Bronchial epithelial cell (primary cell): ENCODE measurements at regions not wholly inside any gene's neighbourhood (a gene's known extent, or its start where the extent isn't known, plus 50 kb on each side); places are given as distances from the start of the nearest gene placed in this dataset.

Experiments
- DNase-seq: peaks from one replicate; pipeline ENCODE4 v3.0.0-alpha.2; 2010; ENCODE audit warnings: low read depth
- FAIRE-seq: peaks from 2 replicates; lab custom pipeline; 2011; peaks lifted over from hg19 to GRCh38; lab: Jason Lieb, UNC
- H3K27me3 ChIP-seq: 2 replicates; pipeline ENCODE4 v1.5.1; 2011; ENCODE audit warnings: low read length; ENCODE audit not compliant: control insufficient read depth, insufficient read depth
- H3K36me3 ChIP-seq: 2 replicates; pipeline ENCODE4 v1.5.1; 2011; ENCODE audit warnings: low read length; ENCODE audit not compliant: control insufficient read depth, insufficient read depth
- H3K4me3 ChIP-seq: 2 replicates; pipeline ENCODE4 v1.5.1; 2011; ENCODE audit warnings: mild to moderate bottlenecking, low read depth, low read length, control low read depth
- CTCF ChIP-seq: IDR thresholded peaks from 2 replicates; pipeline ENCODE4 v1.5.1; 2011; ENCODE audit warnings: mild to moderate bottlenecking, moderate library complexity, low read length, control low read depth, inconsistent platforms; ENCODE audit not compliant: insufficient read depth, severe bottlenecking

DNA sequence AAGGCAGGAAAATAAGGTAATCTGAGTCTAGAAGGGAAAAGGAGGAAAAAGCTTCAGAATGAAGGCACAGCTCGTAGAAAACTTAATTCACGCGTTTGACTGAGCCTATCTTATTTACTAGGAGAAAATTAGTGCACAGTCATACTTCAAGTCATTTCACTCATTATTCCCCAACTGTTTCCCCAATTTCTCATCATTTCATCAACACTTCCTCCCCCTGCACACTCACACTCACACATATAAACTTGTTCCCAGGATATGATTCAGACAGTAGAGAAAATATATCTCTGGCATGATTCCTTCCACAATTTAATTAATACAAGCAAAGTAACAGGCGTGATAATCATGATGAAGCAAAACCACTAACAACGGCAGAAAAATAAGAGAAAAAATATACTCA, 94.5 kb upstream of the F13A1 start:
- TF ChIP-seq CTCF: no peak
- Histone ChIP-seq H3K4me3 (no peak overlapping the region), H3K36me3 (no peaks in the 10 kb centered on the region), H3K27me3 (no peaks in the 10 kb centered on the region)
- FAIRE-seq: no peak
- DNase-seq: peak; percentile 94

DNA sequence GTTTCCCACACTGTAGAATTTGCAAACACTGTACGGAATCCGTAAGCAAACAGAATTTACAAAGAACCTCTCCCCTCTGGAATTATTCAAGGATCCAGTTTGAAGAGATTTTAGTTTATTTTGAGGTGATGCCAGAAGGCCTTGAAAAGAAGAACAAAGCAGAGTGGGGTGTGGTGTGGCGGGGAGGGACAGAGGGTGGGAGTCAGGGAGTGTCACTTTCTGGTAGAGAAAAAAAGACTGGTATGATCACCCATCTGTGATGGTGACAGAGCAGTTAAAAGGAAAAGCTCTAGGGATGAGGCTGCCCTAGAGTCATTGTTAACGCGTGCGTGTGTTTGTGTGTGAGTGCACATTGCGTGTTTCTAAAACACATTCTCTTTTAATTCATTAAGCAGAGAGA, 97.0 kb upstream of the F13A1 start:
- no peak overlapping the region for H3K4me3 ChIP-seq
- DNase-seq: no peak
- H3K36me3 ChIP-seq: no peaks in the 10 kb centered on the region
- FAIRE-seq: no peak
- H3K27me3 ChIP-seq: no peaks in the 10 kb centered on the region
- TF ChIP-seq CTCF: no peak

GRCh38 chr6:6418421-6418820, 98.0 kb upstream of the F13A1 start:
- FAIRE-seq: no peak
- H3K27me3 ChIP-seq: no peaks in the 10 kb centered on the region
- H3K36me3 ChIP-seq: no peaks in the 10 kb centered on the region
- TF ChIP-seq CTCF: no peak
- no peak overlapping the region for H3K4me3 ChIP-seq
- DNase-seq: no peak

GRCh38 chr6:6420107-6420506, 99.6 kb upstream of the F13A1 start:
- DNase-seq: no peak
- Histone ChIP-seq H3K4me3 (no peak overlapping the region), H3K36me3 (no peaks in the 10 kb centered on the region), H3K27me3 (no peaks in the 10 kb centered on the region)
- FAIRE-seq: no peak
- TF ChIP-seq CTCF: no peak

DNA sequence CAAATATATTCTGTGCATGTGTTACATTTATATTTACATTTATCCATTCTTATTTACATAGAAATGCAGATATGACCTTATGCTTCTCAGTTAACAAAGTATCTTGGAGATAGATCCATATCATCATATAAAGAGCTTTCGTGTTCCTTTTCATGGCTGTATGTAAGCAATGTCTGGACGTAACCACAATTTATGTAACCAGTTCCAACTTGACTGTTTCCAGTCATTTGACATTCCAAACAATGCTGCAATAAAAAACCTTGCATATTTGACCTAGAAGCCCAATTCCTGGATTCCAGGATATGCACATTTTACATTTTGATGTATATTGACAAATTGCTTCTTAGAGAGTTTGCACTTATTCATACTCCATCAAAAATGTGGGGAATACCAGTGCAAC, 113.7 kb upstream of the F13A1 start:
- TF ChIP-seq CTCF: no peak
- Histone ChIP-seq H3K36me3 (no peaks in the 10 kb centered on the region), H3K27me3 (no peaks in the 10 kb centered on the region), H3K4me3 (no peak overlapping the region)
- FAIRE-seq (no peak), DNase-seq (peak; percentile 97)

DNA sequence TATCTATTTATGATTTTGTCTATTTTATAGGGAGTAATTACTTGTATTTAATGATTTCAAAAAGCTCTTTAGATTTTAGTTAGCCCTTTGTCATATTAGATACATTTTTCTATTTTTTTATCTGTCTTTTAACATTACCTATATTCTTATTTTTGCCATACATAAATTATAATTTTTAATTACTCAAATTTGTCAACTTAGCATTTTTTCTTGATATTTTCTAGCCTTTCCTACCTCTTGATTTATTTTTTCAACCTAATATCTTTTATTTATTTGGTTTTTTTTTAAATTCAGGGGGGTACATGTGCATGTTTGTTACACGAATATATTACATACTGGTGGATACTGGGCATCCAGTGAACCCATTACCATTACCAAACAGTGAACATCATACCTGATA, 114.3 kb upstream of the F13A1 start:
- H3K36me3 ChIP-seq: no peaks in the 10 kb centered on the region
- FAIRE-seq: no peak
- H3K4me3 ChIP-seq: no peak overlapping the region
- no peak for DNase-seq
- no peak for TF ChIP-seq CTCF
- H3K27me3 ChIP-seq: no peaks in the 10 kb centered on the region
